ENCODE measurements at regions not wholly inside any gene's neighbourhood (a gene's known extent, or its start where the extent isn't known, plus 50 kb on each side); places are given as distances from the start of the nearest gene placed in this dataset.

DNA sequence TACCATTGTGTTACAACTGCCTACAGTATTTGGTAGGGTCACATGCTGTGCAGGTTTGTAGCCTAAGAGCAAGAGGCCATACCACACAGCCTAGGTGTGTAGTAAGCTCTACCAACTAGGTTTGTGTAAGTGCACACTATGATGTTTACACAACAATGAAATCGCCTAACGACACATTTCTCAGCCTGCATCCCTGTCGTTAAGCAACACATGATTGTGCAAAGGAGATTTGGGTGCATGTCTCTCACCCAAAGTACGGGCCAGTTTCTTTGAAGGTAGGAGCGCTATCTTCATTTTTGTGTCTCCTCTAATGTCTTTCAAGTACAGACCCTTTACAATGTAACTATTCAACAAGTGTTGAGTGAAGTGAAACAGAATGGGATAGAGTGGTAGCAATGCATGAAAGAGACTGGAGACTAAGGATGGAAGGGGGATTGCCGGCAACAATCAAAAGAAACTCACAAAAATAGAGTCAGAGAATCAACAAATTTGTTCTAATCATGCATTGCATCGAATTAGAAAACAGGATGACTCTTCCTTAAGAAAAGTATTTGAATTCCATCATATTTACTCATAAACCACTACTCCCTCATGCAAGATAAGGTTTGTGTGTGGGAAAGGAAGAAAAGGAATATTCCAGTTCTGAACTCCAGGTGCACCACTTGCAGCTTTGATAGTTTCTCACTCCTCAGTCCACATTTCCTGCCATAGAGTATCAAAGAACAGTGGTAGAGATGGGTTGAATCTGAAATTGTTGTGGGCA lies 60.2 kb upstream of the TNFRSF19 start:
- DNase-seq (ENCODE audit: low read depth, low spot score) = no peak
- Histone ChIP-seq H3K4me3 (no peak overlapping the region), H3K9me3 (ENCODE audit: low read depth, low read length) (no peaks in the 10 kb centered on the region), H3K9ac (ENCODE audit: insufficient read length) (no peak overlapping the region), H3K36me3 (ENCODE audit: insufficient read depth, low read length) (no peaks in the 10 kb centered on the region), H3K27ac (no peak overlapping the region)
- TF ChIP-seq FOXP2 (optimal IDR thresholded peaks at IDR 0.05; ENCODE audit: control extremely low read depth, extremely low read length, insufficient read depth) = no peak

DNA sequence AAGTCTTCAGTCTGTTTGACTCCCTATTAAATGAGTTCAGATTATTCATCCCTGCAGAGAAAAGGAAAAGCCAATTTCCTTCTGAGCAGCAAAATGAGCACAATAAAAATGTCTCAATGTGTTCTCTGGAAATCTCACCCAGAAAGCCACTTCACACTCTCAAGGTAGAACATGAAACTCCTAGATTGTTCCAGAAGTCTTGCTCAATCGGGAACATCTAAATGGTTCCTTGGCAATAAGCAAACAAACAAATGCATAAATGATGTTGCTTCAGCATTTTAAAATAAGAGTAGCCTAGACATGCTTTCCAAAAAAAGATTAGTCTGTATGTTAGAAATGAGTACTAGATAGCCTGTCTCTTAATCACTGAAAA lies 59.7 kb upstream of the TNFRSF19 start:
- H3K36me3 ChIP-seq (ENCODE audit: insufficient read depth, low read length) = no peaks in the 10 kb centered on the region
- H3K4me3 ChIP-seq = no peak overlapping the region
- TF ChIP-seq POLR2AphosphoS5 (IDR thresholded peaks at IDR 0.05; ENCODE audit: borderline replicate concordance, low read depth, low read length) (no peak), FOXP2 (optimal IDR thresholded peaks at IDR 0.05; ENCODE audit: control extremely low read depth, extremely low read length, insufficient read depth) (no peak), EZH2 (IDR thresholded peaks at IDR 0.05) (no peak)
- no peak overlapping the region for H3K27ac ChIP-seq
- no peak overlapping the region for H3K9ac ChIP-seq (ENCODE audit: insufficient read length)
- H3K9me3 ChIP-seq (ENCODE audit: low read depth, low read length) = no peaks in the 10 kb centered on the region
- DNase-seq (ENCODE audit: low read depth, low spot score) = no peak

DNA sequence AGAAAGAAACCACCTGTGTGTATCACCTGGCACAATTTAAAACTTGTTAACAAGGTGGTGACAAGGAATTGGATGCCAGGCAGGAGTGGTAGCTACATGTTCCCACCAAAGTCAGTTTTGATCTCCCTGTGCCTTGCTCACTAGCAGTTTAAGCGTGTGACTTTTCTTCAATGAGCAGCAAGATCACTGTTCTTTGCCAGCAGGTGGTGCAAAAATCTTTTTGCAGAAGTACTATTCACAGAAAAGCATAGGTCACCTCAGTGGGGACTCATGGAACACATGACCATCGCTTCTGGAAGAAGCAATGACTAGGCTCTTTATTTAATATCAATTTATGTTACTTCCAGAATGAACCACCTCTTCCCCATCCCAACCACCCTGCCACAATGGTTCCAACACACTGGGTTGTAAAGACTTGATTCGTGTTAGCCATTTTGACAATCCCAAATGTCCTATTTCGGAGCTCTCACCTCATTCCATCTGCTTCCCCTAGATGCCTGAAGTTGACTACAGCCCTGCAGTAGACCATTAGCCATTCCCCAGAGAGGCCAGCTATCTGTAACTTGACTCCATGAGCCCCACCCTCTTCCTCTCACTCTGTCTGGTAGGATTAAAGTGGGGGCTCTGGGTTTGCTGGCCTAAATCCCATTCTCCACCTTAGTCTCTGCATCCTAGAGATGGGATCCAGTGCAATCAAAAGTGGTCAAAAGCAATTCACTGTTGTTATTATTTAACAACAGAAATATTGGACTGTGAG lies 59.1 kb upstream of the TNFRSF19 start:
- no peak for DNase-seq (ENCODE audit: low read depth, low spot score)
- no peak overlapping the region for H3K4me3 ChIP-seq
- H3K27ac ChIP-seq = no peak overlapping the region
- no peaks in the 10 kb centered on the region for H3K36me3 ChIP-seq (ENCODE audit: insufficient read depth, low read length)
- H3K9me3 ChIP-seq (ENCODE audit: low read depth, low read length) = no peaks in the 10 kb centered on the region
- no peak for TF ChIP-seq EZH2 (IDR thresholded peaks at IDR 0.05)
- TF ChIP-seq FOXP2 (optimal IDR thresholded peaks at IDR 0.05; ENCODE audit: control extremely low read depth, extremely low read length, insufficient read depth) = no peak
- no peak for TF ChIP-seq POLR2AphosphoS5 (IDR thresholded peaks at IDR 0.05; ENCODE audit: borderline replicate concordance, low read depth, low read length)
- no peak overlapping the region for H3K9ac ChIP-seq (ENCODE audit: insufficient read length)

DNA sequence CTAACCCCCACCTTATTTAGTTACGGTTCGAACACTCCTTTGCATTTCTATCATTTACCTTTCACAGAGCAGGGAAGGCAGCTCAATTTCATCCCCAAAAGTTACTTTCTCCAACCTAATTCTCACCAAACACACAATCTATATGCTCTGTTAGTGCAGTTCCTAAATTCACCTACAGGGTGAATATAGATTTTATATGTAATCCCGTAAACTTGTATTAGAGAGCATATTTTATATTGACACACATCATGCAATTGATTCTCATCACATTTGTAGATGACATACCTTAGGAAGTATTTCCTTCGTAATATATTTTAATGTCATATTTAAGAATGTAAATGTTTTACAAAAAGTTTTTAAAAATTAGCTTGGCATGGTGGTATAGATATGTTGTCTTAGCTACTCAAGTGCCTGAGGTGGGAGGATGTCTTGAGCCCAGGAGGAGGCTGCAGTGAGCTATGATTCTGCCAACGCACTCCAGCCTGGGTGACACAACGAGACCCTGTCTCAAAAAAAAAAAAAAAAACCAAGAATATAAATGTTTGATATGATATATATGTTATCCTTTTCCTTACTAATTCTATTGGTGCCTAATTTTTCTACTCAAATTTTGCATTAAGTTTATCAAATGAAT lies 57.3 kb upstream of the TNFRSF19 start:
- no peak for DNase-seq (ENCODE audit: low read depth, low spot score)
- Histone ChIP-seq H3K9ac (ENCODE audit: insufficient read length) (no peak overlapping the region), H3K36me3 (ENCODE audit: insufficient read depth, low read length) (no peaks in the 10 kb centered on the region), H3K4me3 (no peak overlapping the region), H3K27ac (no peak overlapping the region), H3K9me3 (ENCODE audit: low read depth, low read length) (no peaks in the 10 kb centered on the region)
- TF ChIP-seq FOXP2 (optimal IDR thresholded peaks at IDR 0.05; ENCODE audit: control extremely low read depth, extremely low read length, insufficient read depth) (no peak), EZH2 (IDR thresholded peaks at IDR 0.05) (no peak), POLR2AphosphoS5 (IDR thresholded peaks at IDR 0.05; ENCODE audit: borderline replicate concordance, low read depth, low read length) (no peak)

DNA sequence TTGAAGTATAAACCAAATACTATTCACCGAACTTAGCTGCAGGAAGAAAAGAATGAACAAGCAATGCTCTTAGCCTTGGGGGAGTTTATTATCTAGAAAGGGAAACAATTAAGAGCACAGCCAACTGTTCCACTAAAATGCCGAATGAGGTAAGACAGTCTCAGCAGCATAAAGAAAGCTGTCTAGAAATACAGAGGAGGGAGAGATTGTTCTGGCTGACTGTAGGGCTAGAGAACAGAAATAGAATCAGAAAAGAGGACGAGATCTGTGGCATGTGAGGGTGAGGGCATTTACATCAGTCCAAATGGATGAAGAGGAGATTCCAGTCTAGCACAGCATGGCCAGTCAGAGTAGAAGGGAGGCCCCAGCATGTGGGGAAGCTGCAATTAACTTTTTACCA lies 56.8 kb upstream of the TNFRSF19 start:
- Histone ChIP-seq H3K9ac (ENCODE audit: insufficient read length) (no peak overlapping the region), H3K36me3 (ENCODE audit: insufficient read depth, low read length) (no peaks in the 10 kb centered on the region), H3K9me3 (ENCODE audit: low read depth, low read length) (no peaks in the 10 kb centered on the region), H3K4me3 (no peak overlapping the region), H3K27ac (no peak overlapping the region)
- DNase-seq (ENCODE audit: low read depth, low spot score) = no peak
- no peak for TF ChIP-seq POLR2AphosphoS5 (IDR thresholded peaks at IDR 0.05; ENCODE audit: borderline replicate concordance, low read depth, low read length)
- no peak for TF ChIP-seq EZH2 (IDR thresholded peaks at IDR 0.05)
- TF ChIP-seq FOXP2 (optimal IDR thresholded peaks at IDR 0.05; ENCODE audit: control extremely low read depth, extremely low read length, insufficient read depth) = no peak

DNA sequence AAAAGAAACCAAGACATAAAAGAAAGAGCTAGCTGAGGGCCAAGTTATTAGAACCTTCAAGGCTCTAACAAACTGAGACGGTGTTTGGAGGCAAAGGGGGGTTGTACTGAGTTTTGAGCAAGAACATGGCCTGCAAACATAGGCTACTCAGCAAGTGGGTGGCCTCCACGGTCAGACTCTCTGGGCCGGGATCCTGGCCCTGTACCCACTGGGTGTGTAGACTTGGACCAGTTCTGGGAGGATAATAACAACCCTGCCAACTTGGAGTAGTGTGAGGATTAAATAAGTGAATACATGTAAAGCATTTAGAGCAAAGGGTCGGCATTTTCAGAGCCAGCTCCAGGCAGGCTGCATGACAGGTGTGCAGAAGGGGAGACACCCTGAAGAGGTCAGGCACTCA lies 56.1 kb upstream of the TNFRSF19 start:
- DNase-seq (ENCODE audit: low read depth, low spot score) = no peak
- no peak overlapping the region for H3K9ac ChIP-seq (ENCODE audit: insufficient read length)
- H3K27ac ChIP-seq = no peak overlapping the region
- H3K36me3 ChIP-seq (ENCODE audit: insufficient read depth, low read length) = no peaks in the 10 kb centered on the region
- no peaks in the 10 kb centered on the region for H3K9me3 ChIP-seq (ENCODE audit: low read depth, low read length)
- no peak for TF ChIP-seq POLR2AphosphoS5 (IDR thresholded peaks at IDR 0.05; ENCODE audit: borderline replicate concordance, low read depth, low read length)
- TF ChIP-seq EZH2 (IDR thresholded peaks at IDR 0.05) = no peak
- no peak for TF ChIP-seq FOXP2 (optimal IDR thresholded peaks at IDR 0.05; ENCODE audit: control extremely low read depth, extremely low read length, insufficient read depth)
- H3K4me3 ChIP-seq = no peak overlapping the region

DNA sequence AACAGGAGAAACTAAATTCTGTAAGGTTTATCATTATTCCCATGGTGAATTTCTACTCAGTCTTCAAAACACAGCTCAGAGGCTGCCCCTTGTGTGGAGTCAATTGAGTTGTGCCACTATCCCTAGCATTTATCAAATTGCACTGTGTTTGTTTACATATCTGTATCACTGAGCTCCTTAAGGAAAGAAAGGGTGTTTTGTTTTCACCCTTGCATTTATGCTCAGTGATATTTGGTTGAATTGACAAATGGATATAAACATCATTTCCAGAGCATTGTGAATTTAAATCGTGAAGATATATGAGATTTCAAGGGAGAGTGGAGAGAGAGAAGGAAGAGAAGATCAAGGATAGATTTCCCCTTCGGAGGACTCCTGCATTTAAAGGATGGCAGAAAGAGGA lies 55.1 kb upstream of the TNFRSF19 start:
- Histone ChIP-seq H3K36me3 (ENCODE audit: insufficient read depth, low read length) (no peaks in the 10 kb centered on the region), H3K27ac (no peak overlapping the region), H3K9me3 (ENCODE audit: low read depth, low read length) (no peaks in the 10 kb centered on the region), H3K9ac (ENCODE audit: insufficient read length) (no peak overlapping the region), H3K4me3 (no peak overlapping the region)
- TF ChIP-seq FOXP2 (optimal IDR thresholded peaks at IDR 0.05; ENCODE audit: control extremely low read depth, extremely low read length, insufficient read depth) (no peak), POLR2AphosphoS5 (IDR thresholded peaks at IDR 0.05; ENCODE audit: borderline replicate concordance, low read depth, low read length) (no peak), EZH2 (IDR thresholded peaks at IDR 0.05) (no peak)
- no peak for DNase-seq (ENCODE audit: low read depth, low spot score)

DNA sequence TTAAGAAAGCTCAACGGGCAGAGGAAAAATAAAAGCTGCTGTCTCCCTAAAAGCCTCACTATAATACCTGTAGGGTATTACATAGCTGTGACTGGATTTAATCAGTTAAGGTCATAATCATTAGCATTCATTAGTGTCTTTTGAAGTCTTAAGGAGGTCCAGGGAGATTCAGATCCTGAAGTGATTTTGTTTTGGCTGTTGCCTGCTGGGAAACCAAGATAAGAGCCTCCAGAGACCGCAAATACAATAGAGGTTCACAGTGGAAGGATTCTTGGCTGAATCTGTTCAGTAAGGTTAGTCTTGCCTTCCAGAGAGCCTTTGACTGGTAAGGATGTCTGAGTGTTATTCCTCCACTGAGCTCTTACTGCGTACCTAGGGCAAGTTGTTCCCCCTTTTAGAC lies 54.0 kb upstream of the TNFRSF19 start:
- TF ChIP-seq POLR2AphosphoS5 (IDR thresholded peaks at IDR 0.05; ENCODE audit: borderline replicate concordance, low read depth, low read length) (no peak), EZH2 (IDR thresholded peaks at IDR 0.05) (no peak), FOXP2 (optimal IDR thresholded peaks at IDR 0.05; ENCODE audit: control extremely low read depth, extremely low read length, insufficient read depth) (no peak)
- H3K9ac ChIP-seq (ENCODE audit: insufficient read length) = no peak overlapping the region
- DNase-seq (ENCODE audit: low read depth, low spot score) = no peak
- H3K9me3 ChIP-seq (ENCODE audit: low read depth, low read length) = no peaks in the 10 kb centered on the region
- H3K36me3 ChIP-seq (ENCODE audit: insufficient read depth, low read length) = no peaks in the 10 kb centered on the region
- H3K4me3 ChIP-seq = no peak overlapping the region
- no peak overlapping the region for H3K27ac ChIP-seq
